Right cardiac atrium (tissue), 5 donors: ENCODE measurements at regions not wholly inside any gene's neighbourhood (a gene's known extent, or its start where the extent isn't known, plus 50 kb on each side); places are given as distances from the start of the nearest gene placed in this dataset.

Experiments
- ATAC-seq, 2 donors: fragments of 200-7000 bp; cut with Tn5 transposase; one replicate each; pipeline versions ENCODE4 v1.8.0 to v1.9.1; 2020; ENCODE audit warnings: moderate library complexity in 2 of 2, mild to moderate bottlenecking in 1 of 2
- DNase-seq, 3 donors: peaks; one replicate each; pipeline ENCODE4 v3.0.0-alpha.2; 2020
- H3K27ac ChIP-seq: one replicate; pipeline ENCODE4 v1.5.1; 2013; ENCODE audit warnings: mild to moderate bottlenecking, low read length, control low read depth, moderate library complexity
- H3K27me3 ChIP-seq: one replicate; pipeline ENCODE4 v1.6.1; 2013; ENCODE audit not compliant: control insufficient read depth, insufficient read depth
- H3K4me1 ChIP-seq: one replicate; pipeline ENCODE4 v1.6.1; 2013; ENCODE audit warnings: low read length; ENCODE audit not compliant: control insufficient read depth, insufficient read depth
- H3K4me3 ChIP-seq: one replicate; pipeline ENCODE4 v1.5.1; 2013; ENCODE audit warnings: low read length, control low read depth
- H3K9me3 ChIP-seq: one replicate; pipeline ENCODE4 v1.6.1; 2013; ENCODE audit warnings: low read length; ENCODE audit not compliant: control insufficient read depth
- WGBS: extraction: QIAGEN DNeasy Blood & Tissue Kit; methylation state at CpG from one replicate; pipeline ENCODE4 v1.1.7; 2013; 5-methylcytosine and 5-hydroxymethylcytosine counted together
- intact Hi-C, 4 donors: fragments of 100-400 bp; cut with DNase I; formaldehyde crosslinking; loops; one replicate each; pipeline versions ENCODE4 v1.11.0 to v1.14.0; 2022 to 2023
- donor health status: healthy with polysubstance abuse.
- donor health status: DM: no; HTN: yes; CAD: no.
- donor health status: DM: no; HTN: no; CAD: no.
- donor health status: DM: no; HTN: yes; CAD: no; lungs with severe emphysema.
- donor health status: DM: yes; HTN: yes; CAD: no.

DNA sequence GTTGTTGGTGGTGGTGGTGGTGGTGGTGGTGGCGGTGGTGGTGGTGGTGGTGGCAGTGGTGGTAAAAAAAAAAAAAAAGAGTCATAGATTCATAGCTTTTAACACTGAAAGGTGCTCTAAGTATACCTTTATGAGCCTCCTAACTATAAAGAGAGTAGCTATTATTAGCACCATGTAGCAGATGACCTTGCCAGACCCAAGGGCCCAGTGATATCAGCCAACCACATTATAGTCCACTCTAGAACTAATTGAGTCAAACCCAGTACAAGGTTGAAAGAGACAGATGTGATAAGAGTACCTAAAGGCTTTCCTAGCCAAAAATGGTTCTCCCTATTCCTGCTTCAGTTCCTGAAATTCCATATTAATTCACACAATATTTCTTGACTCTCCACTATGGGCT, 245.3 kb downstream of the HACE1 start:
- no peaks in the 10 kb centered on the region for H3K4me1 ChIP-seq
- H3K4me3 ChIP-seq = no peak overlapping the region
- no peaks in the 10 kb centered on the region for H3K9me3 ChIP-seq
- ATAC-seq = no peak
- DNase-seq = no peak
- H3K27me3 ChIP-seq = no peaks in the 10 kb centered on the region
- intact Hi-C loops = no loop called here
- H3K27ac ChIP-seq = no peak overlapping the region
- WGBS = 89% methylated on average over 1 of the region's 1 CpG

DNA sequence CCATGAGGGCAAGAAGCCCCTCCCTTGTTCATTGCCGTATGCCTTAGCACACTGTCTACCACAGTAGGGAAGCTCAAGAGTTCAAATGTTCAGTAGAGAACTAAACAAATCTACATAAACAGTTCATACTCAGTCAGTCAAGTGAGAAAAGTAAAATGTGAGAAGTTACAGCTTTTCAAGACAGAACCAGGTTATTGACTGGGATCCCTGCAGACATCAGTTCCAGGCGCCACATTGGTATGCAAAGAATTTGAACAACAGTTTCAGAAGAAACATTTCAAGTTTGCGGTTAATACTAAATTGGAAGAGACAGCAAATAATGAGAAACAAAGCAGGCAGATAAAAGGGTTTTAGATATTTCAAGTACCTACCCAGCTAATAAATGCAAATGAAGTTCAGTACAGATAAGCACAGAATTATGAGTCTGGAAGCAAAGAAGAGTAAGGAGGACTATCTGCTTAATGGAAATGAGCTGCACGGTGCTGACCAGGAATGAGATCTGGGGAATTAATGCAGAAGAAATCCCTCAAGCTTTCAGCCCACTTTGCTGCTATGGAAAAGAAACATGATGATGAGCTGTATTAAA, 246.2 kb downstream of the HACE1 start:
- Histone ChIP-seq H3K4me1 (no peaks in the 10 kb centered on the region), H3K4me3 (no peak overlapping the region), H3K27ac (no peak overlapping the region), H3K9me3 (no peaks in the 10 kb centered on the region), H3K27me3 (no peaks in the 10 kb centered on the region)
- WGBS = 57% methylated on average over 4 of the region's 4 CpGs
- ATAC-seq (no peak), DNase-seq (no peak)
- intact Hi-C loops = no loop called here

DNA sequence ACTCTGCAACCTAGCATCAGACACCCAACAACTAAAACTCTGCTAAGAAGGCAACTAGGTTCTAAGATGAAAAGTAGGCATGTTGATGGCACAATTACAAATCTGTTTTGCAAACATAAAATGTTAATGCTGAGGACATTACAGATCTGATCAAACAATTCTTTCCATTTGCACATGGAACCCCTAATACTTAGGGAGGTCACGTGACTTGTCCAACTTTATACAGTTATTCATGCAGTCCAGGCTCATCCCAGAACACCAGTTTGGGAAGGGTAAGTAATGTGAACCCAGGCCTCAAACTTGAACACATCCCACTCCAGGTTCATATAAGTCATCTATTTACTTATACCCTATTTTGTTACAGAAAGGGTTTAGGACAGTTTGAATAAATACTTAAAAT, 247.2 kb downstream of the HACE1 start:
- no peak overlapping the region for H3K4me3 ChIP-seq
- H3K9me3 ChIP-seq = no peaks in the 10 kb centered on the region
- ATAC-seq (no peak), DNase-seq (no peak)
- H3K27me3 ChIP-seq = no peaks in the 10 kb centered on the region
- H3K27ac ChIP-seq = no peak overlapping the region
- intact Hi-C loops = no loop called here
- 97% methylated on average over 1 of the region's 1 CpG for WGBS
- H3K4me1 ChIP-seq = no peaks in the 10 kb centered on the region

DNA sequence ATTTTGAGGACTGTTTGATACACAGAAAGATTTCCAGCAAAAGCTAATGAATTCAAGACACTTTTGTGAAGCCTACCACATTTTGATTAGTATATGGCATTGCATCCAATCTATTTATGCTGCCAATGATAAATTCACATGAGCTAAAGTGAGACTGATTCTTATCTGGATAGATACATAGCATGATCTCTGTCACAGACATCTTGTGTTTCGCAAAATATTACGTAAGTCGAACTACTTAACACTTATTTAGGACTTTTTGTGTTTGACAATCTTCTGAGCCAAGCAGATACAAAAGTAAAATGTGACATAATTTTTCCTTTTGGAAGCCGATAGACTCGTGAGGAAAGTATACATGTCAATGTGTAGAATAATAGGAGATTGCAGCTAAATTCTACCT, 251.6 kb downstream of the HACE1 start:
- DNase-seq = no peak
- WGBS = 77% methylated on average over 5 of the region's 5 CpGs

DNA sequence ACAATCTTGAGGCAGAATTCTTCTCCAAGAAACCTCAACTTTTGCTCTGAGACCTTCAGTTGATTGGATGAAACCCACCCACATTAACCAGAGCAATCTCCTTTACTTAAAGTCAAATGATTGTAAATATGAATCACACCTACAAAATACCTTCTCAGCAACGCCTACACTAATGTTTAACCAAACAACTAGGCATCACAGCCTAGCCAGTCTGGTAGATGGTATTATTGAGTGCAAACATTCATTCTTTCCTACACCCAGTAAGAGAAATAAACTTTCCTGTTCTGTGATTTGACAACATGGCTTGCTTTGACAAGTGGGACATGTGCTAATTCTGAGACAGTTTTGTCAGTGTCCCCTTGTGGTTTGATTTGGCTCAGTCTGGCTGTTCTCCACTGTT, 252.2 kb downstream of the HACE1 start:
- intact Hi-C loops = no loop called here
- Histone ChIP-seq H3K27me3 (no peaks in the 10 kb centered on the region), H3K27ac (no peak overlapping the region), H3K4me3 (no peak overlapping the region), H3K9me3 (no peaks in the 10 kb centered on the region), H3K4me1 (no peaks in the 10 kb centered on the region)
- 79% methylated on average over 1 of the region's 1 CpG for WGBS
- DNase-seq (no peak), ATAC-seq (no peak)

More for the DNA sequence above, 251.6 kb downstream of the HACE1 start:
- Histone ChIP-seq H3K4me1 (no peaks in the 10 kb centered on the region), H3K27ac (no peak overlapping the region), H3K4me3 (no peak overlapping the region), H3K27me3 (no peaks in the 10 kb centered on the region), H3K9me3 (no peaks in the 10 kb centered on the region)
- intact Hi-C loops = no loop called here
- no peak for ATAC-seq

DNA sequence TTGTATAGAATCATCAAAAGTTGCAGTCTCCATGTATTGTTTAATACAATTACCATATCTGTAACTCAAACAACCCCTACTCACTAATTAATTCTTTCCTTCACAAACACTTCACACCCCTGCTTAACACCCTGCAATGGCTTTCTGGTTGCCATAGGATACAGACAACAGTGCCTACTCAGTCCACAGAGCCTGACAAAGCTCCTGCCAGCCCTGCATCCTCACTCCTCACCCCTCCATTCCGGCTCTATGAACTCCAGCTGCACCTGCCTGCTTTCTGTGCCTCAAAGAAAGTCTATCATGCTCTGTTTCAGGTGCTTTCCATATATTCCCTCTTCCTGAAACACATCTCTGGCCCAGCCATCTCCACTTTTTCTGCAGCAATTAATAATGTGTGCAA, 253.4 kb downstream of the HACE1 start:
- no peak overlapping the region for H3K4me3 ChIP-seq
- no peak for DNase-seq
- intact Hi-C loops = no loop called here
- H3K27ac ChIP-seq = no peak overlapping the region
- 85% methylated on average over 1 of the region's 1 CpG for WGBS
- H3K9me3 ChIP-seq = no peaks in the 10 kb centered on the region
- H3K4me1 ChIP-seq = no peaks in the 10 kb centered on the region
- peak in 1 of 2 donors; percentile 52 for ATAC-seq
- H3K27me3 ChIP-seq = no peaks in the 10 kb centered on the region

DNA sequence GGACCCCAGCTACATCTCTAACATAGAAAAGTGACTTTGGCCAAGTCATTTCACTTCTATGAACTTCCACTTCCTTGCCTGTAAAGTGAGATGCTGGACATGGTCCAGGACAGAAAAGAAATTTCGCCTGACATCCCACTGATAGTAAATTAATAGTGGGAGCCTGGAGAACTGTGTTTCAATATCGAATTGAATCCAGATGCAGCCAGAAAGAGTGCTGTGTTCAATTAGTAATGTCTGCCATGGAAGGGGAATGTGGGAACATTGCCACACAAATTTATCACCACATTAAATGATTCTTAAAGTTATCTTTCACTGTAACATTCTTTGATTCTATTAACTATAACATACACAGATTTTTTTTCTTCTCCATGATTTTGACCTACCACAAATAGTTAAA, 255.0 kb downstream of the HACE1 start:
- Histone ChIP-seq H3K27me3 (no peaks in the 10 kb centered on the region), H3K9me3 (no peaks in the 10 kb centered on the region), H3K4me3 (no peak overlapping the region), H3K27ac (no peak overlapping the region), H3K4me1 (no peaks in the 10 kb centered on the region)
- ATAC-seq (no peak), DNase-seq (no peak)
- 67% methylated on average over 2 of the region's 2 CpGs for WGBS
- intact Hi-C loops = no loop called here

DNA sequence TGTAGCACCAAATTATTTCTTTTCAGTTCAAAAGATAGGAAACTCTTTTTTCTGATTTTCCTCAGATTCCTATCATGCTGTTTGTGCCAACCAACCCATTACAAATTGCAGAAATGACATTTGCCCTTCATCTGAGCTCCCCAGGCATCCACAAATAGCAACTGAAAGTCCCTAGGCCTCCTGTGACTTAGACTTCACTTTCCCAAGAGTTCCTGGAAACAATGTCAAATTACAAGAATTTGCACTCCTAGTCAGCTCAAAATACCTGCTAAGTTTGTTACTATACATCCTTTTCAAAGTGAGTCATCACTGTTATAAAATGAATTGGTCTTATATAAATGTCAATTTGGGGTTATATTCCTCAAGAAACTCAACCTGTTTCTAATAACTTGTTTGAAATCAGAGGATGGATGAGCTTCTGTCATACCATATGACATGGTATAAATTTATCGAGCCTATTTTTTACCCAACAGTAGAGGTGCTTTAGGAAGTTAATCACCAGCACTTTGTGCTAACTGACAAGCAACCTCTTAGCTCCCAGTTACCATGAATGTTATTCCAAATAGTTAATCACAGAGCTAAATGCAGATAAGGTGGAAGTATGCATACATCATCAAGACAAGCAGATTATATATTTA, 256.5 kb downstream of the HACE1 start:
- Histone ChIP-seq H3K27me3 (no peaks in the 10 kb centered on the region), H3K4me3 (no peak overlapping the region), H3K9me3 (no peaks in the 10 kb centered on the region), H3K4me1 (no peaks in the 10 kb centered on the region), H3K27ac (no peak overlapping the region)
- DNase-seq = no peak
- WGBS = 66% methylated on average over 1 of the region's 1 CpG
- intact Hi-C loops = no loop called here
- no peak for ATAC-seq

DNA sequence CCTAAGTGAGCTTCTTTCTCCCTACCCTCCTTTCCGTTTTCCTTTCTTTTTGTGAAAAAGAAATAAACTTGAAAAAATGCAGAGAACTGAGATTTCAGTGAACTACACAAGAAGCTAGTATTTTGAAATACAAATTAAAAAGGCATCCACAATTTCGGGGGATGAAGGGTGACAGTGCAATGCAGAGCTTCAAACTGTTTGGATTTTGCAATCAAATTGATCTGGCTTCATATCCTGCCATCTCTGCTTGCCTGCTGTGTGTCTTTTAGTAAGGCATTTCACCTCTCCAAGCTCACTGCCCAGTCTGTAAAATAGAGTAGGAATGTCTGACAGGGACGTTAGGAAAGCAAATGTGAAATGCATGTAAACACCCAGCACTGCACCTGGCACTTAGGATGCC, 258.0 kb downstream of the HACE1 start:
- no peak for ATAC-seq
- intact Hi-C loops = no loop called here
- no peaks in the 10 kb centered on the region for H3K27me3 ChIP-seq
- H3K9me3 ChIP-seq = no peaks in the 10 kb centered on the region
- H3K27ac ChIP-seq = no peak overlapping the region
- H3K4me3 ChIP-seq = peak overlapping the region; percentile 15
- no peaks in the 10 kb centered on the region for H3K4me1 ChIP-seq
- no peak for DNase-seq
- WGBS = 51% methylated on average over 3 of the region's 3 CpGs

DNA sequence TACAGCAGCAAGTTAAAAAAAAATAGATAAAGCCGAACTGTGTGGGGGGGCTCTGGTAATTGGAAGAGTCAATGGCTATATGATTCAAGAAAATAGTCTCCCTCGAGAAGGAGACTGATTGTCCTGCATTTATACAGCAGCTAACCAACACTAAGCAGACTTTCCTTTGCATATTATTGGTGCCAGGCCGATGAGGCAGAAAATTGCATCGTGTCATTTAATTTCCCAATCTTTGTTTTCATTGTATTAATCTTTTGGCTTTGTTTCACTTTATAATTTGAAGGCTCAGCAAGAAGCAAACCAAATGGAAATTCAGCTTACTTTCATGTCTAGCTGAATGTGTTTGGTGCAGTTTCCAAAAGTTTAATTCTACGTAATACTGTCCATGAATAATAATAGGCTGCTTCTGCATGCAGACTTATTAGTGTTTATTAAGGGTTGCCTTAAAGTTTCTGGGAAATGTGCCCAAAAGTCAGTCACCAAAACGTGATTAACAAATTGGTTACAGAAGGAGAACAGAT, 258.5 kb downstream of the HACE1 start:
- Histone ChIP-seq H3K27ac (no peak overlapping the region), H3K27me3 (no peaks in the 10 kb centered on the region), H3K9me3 (no peaks in the 10 kb centered on the region), H3K4me3 (peak overlapping the region; percentile 15), H3K4me1 (no peaks in the 10 kb centered on the region)
- ATAC-seq = no peak
- 41% methylated on average over 6 of the region's 6 CpGs for WGBS
- intact Hi-C loops = no loop called here
- no peak for DNase-seq

DNA sequence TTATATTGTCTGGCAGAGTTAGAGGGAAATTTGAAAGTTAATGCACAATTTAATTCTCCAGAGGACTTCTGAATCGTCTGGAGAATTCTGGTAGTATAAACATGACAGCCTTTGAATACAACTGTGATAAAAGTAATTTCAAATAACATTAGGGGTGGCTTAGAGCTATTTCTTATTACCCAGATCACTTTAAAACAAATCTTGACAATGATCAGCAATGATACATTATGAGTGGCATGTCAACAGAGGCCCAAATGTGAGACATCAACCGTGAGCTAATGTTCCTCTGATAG, 259.1 kb downstream of the HACE1 start:
- no peak for ATAC-seq
- H3K4me1 ChIP-seq = no peaks in the 10 kb centered on the region
- 50% methylated on average over 2 of the region's 2 CpGs for WGBS
- DNase-seq = no peak
- H3K27me3 ChIP-seq = no peaks in the 10 kb centered on the region
- no peaks in the 10 kb centered on the region for H3K9me3 ChIP-seq
- H3K27ac ChIP-seq = no peak overlapping the region
- H3K4me3 ChIP-seq = no peak overlapping the region
- intact Hi-C loops = no loop called here
